HEK293T (cell line): ENCODE measurements at regions not wholly inside any gene's neighbourhood (a gene's known extent, or its start where the extent isn't known, plus 50 kb on each side); places are given as distances from the start of the nearest gene placed in this dataset.

Experiments used
- ARNT ChIP-seq: fragments of 450-650 bp; IDR thresholded peaks from 2 replicates; pipeline ENCODE4 v1.6.1; 2017; ENCODE audit warnings: mild to moderate bottlenecking
- BHLHE40 ChIP-seq: fragments of 450-650 bp; IDR thresholded peaks from 2 replicates; pipeline ENCODE4 v1.6.1; 2016; ENCODE audit warnings: mild to moderate bottlenecking, moderate library complexity, borderline replicate concordance
- CTBP1 ChIP-seq: fragments of 450-650 bp; IDR thresholded peaks from 2 replicates; pipeline ENCODE4 v1.6.1; 2016; ENCODE audit warnings: borderline replicate concordance
- ELF4 ChIP-seq: fragments of 450-650 bp; IDR thresholded peaks from 2 replicates; pipeline ENCODE4 v1.6.1; 2017; ENCODE audit warnings: antibody characterized with exemption
- FOXA1 ChIP-seq: fragments of 450-650 bp; IDR thresholded peaks from 2 replicates; pipeline ENCODE4 v1.6.1; 2016; ENCODE audit warnings: mild to moderate bottlenecking
- FOXK2 ChIP-seq: fragments of 450-650 bp; IDR thresholded peaks from 2 replicates; pipeline ENCODE4 v1.6.1; 2016; ENCODE audit warnings: mild to moderate bottlenecking
- FOXM1 ChIP-seq: fragments of 450-650 bp; IDR thresholded peaks from 2 replicates; pipeline ENCODE4 v1.6.1; 2017; ENCODE audit warnings: mild to moderate bottlenecking, borderline replicate concordance
- HDGF ChIP-seq: fragments of 450-650 bp; IDR thresholded peaks from 2 replicates; pipeline ENCODE4 v1.6.1; 2017; ENCODE audit warnings: antibody characterized with exemption, borderline replicate concordance
- L3MBTL2 ChIP-seq: fragments of 450-650 bp; conservative IDR thresholded peaks from 2 replicates; pipeline ENCODE4 v1.6.1; 2016; ENCODE audit warnings: mild to moderate bottlenecking
- PKNOX1 ChIP-seq: fragments of 450-650 bp; IDR thresholded peaks from 2 replicates; pipeline ENCODE4 v1.6.1; 2016
- SP1 ChIP-seq: fragments of 450-650 bp; IDR thresholded peaks from 2 replicates; pipeline ENCODE4 v1.6.1; 2017
- SUZ12 ChIP-seq: fragments of 450-650 bp; IDR thresholded peaks from 2 replicates; pipeline ENCODE4 v1.6.1; 2016; ENCODE audit warnings: mild to moderate bottlenecking
- TARDBP ChIP-seq: fragments of 450-650 bp; IDR thresholded peaks from 2 replicates; pipeline ENCODE4 v1.6.1; 2016

DNA sequence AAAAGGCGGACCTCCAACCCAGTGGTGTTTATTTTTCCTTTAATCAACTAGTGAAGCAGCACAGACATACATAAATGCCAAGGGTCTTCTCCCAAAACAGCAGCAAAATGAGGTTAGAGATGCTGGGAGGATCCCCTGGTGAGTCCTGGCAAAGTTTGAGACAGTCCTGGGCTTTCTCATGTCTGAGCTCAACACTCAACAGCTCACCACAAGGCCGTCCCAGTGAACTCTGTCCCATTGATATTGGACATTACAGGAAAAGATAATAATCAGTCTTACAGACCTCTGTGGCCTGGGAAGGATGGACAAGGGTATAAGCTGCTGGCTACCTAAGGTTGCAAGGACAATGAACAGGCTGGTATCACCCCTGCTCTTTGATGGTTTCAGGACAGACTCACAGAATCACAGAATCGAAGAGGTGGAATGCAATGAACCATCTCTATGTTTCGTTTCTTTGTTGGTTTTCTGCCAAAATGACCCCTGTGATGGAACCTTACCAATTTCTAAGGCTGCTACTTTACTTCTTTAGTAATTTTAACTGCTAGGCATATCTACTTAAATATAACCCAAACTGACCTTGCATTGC is 551.8 kb downstream of the RAB28 start:
- TF ChIP-seq FOXA1: no peak
- no peak for TF ChIP-seq SUZ12
- TF ChIP-seq L3MBTL2: no peak
- no peak for TF ChIP-seq FOXM1
- no peak for TF ChIP-seq BHLHE40
- no peak for TF ChIP-seq HDGF
- TF ChIP-seq FOXK2: no peak
- no peak for TF ChIP-seq ELF4
- no peak for TF ChIP-seq TARDBP
- TF ChIP-seq SP1: no peak
- no peak for TF ChIP-seq CTBP1
- no peak for TF ChIP-seq PKNOX1
- no peak for TF ChIP-seq ARNT
